ENCODE measurements at regions not wholly inside any gene's neighbourhood (a gene's known extent, or its start where the extent isn't known, plus 50 kb on each side); places are given as distances from the start of the nearest gene placed in this dataset.

GRCh38 chr15:25972141-25972675, 109.1 kb upstream of the ATP10A start:
- TF ChIP-seq EP300 (IDR thresholded peaks at IDR 0.05), result no peak
- TF ChIP-seq CTCF (IDR thresholded peaks at IDR 0.05), result no peak
- TF ChIP-seq POLR2A (IDR thresholded peaks at IDR 0.05), result no peak
